ENCODE measurements at regions not wholly inside any gene's neighbourhood (a gene's known extent, or its start where the extent isn't known, plus 50 kb on each side); places are given as distances from the start of the nearest gene placed in this dataset.

- H3K79me2 ChIP-seq (ENCODE audit: low read length), result no peaks in the 10 kb centered on the region
- no peaks in the 10 kb centered on the region for H3K4me1 ChIP-seq (ENCODE audit: low read length)
- H2AFZ ChIP-seq (ENCODE audit: low read depth, low read length), result no peak overlapping the region
- H3K4me2 ChIP-seq (ENCODE audit: low read length), result no peak overlapping the region
- no peaks in the 10 kb centered on the region for H3K27me3 ChIP-seq (ENCODE audit: low read depth, low read length)
- H3K9ac ChIP-seq (ENCODE audit: low read length), result no peak overlapping the region
- H3K4me3 ChIP-seq (ENCODE audit: low read length), result no peak overlapping the region
- no peaks in the 10 kb centered on the region for H3K9me3 ChIP-seq (ENCODE audit: insufficient read depth, low read length)
- H3K27ac ChIP-seq (ENCODE audit: low read length), result no peak overlapping the region
- no peaks in the 10 kb centered on the region for H4K20me1 ChIP-seq (ENCODE audit: insufficient read depth, low read length)
- TF ChIP-seq, protein P1, sequence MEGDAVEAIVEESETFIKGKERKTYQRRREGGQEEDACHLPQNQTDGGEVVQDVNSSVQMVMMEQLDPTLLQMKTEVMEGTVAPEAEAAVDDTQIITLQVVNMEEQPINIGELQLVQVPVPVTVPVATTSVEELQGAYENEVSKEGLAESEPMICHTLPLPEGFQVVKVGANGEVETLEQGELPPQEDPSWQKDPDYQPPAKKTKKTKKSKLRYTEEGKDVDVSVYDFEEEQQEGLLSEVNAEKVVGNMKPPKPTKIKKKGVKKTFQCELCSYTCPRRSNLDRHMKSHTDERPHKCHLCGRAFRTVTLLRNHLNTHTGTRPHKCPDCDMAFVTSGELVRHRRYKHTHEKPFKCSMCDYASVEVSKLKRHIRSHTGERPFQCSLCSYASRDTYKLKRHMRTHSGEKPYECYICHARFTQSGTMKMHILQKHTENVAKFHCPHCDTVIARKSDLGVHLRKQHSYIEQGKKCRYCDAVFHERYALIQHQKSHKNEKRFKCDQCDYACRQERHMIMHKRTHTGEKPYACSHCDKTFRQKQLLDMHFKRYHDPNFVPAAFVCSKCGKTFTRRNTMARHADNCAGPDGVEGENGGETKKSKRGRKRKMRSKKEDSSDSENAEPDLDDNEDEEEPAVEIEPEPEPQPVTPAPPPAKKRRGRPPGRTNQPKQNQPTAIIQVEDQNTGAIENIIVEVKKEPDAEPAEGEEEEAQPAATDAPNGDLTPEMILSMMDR (IDR thresholded peaks at IDR 0.05; ENCODE audit: low read depth, low read length), result no peak
- no peak for TF ChIP-seq EZH2phosphoT487 (IDR thresholded peaks at IDR 0.05; ENCODE audit: low read depth)
- no peaks in the 10 kb centered on the region for H3K36me3 ChIP-seq (replicated peaks; ENCODE audit: low read depth, low read length)
Measured at GRCh38 chr2:75336451-75336850, 137.1 kb upstream of the TACR1 start.

DNA sequence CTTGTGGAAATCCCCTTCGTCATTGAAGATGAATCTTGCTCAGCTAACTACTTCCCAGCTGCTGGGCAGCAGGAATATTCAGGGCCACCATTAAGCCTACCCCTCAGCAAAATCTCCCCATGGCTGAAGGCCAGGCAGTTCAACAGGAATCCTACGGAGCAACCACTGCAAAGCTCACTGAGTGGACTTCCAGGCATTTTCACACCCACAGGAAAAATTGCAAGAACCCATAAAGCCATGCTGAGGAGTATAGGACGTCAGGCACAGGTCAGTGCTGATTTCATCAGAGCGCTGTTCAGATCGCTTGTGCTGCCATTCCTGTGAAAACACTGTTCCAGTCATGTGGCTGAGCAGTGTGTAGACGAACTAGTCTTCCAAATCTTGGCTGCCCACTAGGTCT is 134.8 kb upstream of the TACR1 start:
- no peak overlapping the region for H3K9ac ChIP-seq (ENCODE audit: low read length)
- H3K79me2 ChIP-seq (ENCODE audit: low read length), result no peaks in the 10 kb centered on the region
- H3K4me1 ChIP-seq (ENCODE audit: low read length), result no peaks in the 10 kb centered on the region
- no peak overlapping the region for H3K27ac ChIP-seq (ENCODE audit: low read length)
- H3K4me3 ChIP-seq (ENCODE audit: low read length), result no peak overlapping the region
- no peak overlapping the region for H3K4me2 ChIP-seq (ENCODE audit: low read length)
- H3K9me3 ChIP-seq (ENCODE audit: insufficient read depth, low read length), result no peaks in the 10 kb centered on the region
- no peak overlapping the region for H2AFZ ChIP-seq (ENCODE audit: low read depth, low read length)
- no peaks in the 10 kb centered on the region for H3K27me3 ChIP-seq (ENCODE audit: low read depth, low read length)
- no peaks in the 10 kb centered on the region for H3K36me3 ChIP-seq (replicated peaks; ENCODE audit: low read depth, low read length)
- H4K20me1 ChIP-seq (ENCODE audit: insufficient read depth, low read length), result no peaks in the 10 kb centered on the region
- no peak for TF ChIP-seq EZH2phosphoT487 (IDR thresholded peaks at IDR 0.05; ENCODE audit: low read depth)
- TF ChIP-seq, protein P1 (IDR thresholded peaks at IDR 0.05; ENCODE audit: low read depth, low read length), result no peak

DNA sequence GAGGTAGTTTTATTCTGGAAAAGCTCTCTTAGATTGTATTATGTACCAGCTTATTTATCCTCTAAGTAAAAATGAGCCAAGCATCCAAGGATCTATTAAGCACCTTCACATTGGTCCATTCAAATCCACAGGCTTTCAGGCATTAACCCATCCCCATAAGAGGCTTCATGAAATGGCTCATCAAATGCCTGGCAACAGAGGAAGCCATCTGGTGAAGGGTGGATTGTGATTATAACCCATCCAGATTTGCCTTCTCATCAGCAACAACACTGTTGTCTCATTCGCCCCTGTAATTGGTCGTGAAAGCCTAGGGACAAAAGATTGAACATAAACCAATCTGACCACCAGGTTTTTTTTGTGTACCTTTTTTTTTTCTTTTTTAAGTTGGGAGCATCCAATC is 134.3 kb upstream of the TACR1 start:
- Histone ChIP-seq H3K9ac (ENCODE audit: low read length) (no peak overlapping the region), H4K20me1 (ENCODE audit: insufficient read depth, low read length) (no peaks in the 10 kb centered on the region), H3K79me2 (ENCODE audit: low read length) (no peaks in the 10 kb centered on the region), H3K36me3 (replicated peaks; ENCODE audit: low read depth, low read length) (no peaks in the 10 kb centered on the region), H3K4me2 (ENCODE audit: low read length) (no peak overlapping the region), H3K27ac (ENCODE audit: low read length) (no peak overlapping the region), H3K4me1 (ENCODE audit: low read length) (no peaks in the 10 kb centered on the region), H3K27me3 (ENCODE audit: low read depth, low read length) (no peaks in the 10 kb centered on the region), H3K4me3 (ENCODE audit: low read length) (no peak overlapping the region), H3K9me3 (ENCODE audit: insufficient read depth, low read length) (no peaks in the 10 kb centered on the region), H2AFZ (ENCODE audit: low read depth, low read length) (no peak overlapping the region)
- TF ChIP-seq, protein P1 (IDR thresholded peaks at IDR 0.05; ENCODE audit: low read depth, low read length), result no peak
- no peak for TF ChIP-seq EZH2phosphoT487 (IDR thresholded peaks at IDR 0.05; ENCODE audit: low read depth)

DNA sequence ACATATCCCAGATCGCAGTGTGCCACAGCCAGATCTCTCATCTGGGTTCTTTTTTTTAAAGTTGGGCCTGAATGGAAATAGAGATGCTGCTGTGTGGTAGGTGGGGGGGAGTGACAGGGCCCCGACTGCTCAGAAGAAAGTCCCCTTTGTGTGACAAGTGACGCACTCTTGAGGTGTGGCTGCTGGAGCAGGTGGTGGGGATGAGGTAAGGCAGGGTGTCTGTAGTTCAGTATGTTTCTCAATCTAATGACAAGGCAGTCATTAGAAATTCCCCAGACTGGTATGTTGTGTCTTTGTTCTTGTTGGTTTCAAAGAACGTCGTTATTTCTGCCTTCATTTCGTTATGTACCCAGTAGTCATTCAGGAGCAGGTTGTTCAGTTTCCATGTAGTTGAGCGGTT is 128.8 kb upstream of the TACR1 start:
- no peaks in the 10 kb centered on the region for H3K27me3 ChIP-seq (ENCODE audit: low read depth, low read length)
- no peaks in the 10 kb centered on the region for H3K79me2 ChIP-seq (ENCODE audit: low read length)
- H3K4me3 ChIP-seq (ENCODE audit: low read length), result no peak overlapping the region
- H3K4me2 ChIP-seq (ENCODE audit: low read length), result no peak overlapping the region
- no peaks in the 10 kb centered on the region for H4K20me1 ChIP-seq (ENCODE audit: insufficient read depth, low read length)
- H3K9ac ChIP-seq (ENCODE audit: low read length), result no peak overlapping the region
- no peaks in the 10 kb centered on the region for H3K9me3 ChIP-seq (ENCODE audit: insufficient read depth, low read length)
- TF ChIP-seq, protein P1 (IDR thresholded peaks at IDR 0.05; ENCODE audit: low read depth, low read length), result no peak
- no peak for TF ChIP-seq EZH2phosphoT487 (IDR thresholded peaks at IDR 0.05; ENCODE audit: low read depth)
- no peaks in the 10 kb centered on the region for H3K4me1 ChIP-seq (ENCODE audit: low read length)
- no peak overlapping the region for H3K27ac ChIP-seq (ENCODE audit: low read length)
- no peaks in the 10 kb centered on the region for H3K36me3 ChIP-seq (replicated peaks; ENCODE audit: low read depth, low read length)
- H2AFZ ChIP-seq (ENCODE audit: low read depth, low read length), result no peak overlapping the region

All from OCI-LY3 (cell line).